ENCODE measurements at regions not wholly inside any gene's neighbourhood (a gene's known extent, or its start where the extent isn't known, plus 50 kb on each side); places are given as distances from the start of the nearest gene placed in this dataset.

DNA sequence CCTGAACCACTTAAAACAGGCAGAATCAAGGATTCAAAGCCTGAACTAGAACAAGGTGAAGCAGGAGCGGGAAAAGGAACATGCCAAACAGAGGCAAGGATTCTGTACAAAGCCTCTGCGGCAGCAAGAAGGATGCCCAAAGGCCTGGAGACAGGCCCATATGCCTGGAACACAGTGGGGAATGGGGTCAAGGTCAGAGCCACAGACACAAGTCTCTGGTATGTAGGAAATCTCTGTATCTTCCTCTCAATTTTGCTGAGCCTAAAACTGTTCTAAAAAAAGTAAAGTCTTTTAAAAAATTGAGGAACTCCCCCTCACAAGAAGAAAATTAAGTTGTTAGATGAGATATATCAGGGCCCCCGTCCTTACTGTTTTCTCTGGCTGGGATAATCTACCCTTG is 175.9 kb upstream of the GHITM start:
- Histone ChIP-seq H2BK5ac (ENCODE audit: low read depth, low read length) (no peak overlapping the region), H2BK15ac (ENCODE audit: low read length) (no peak overlapping the region), H3K14ac (ENCODE audit: insufficient read length) (no peak overlapping the region), H3K18ac (ENCODE audit: extremely low read depth, low read length) (no peak overlapping the region), H3K79me2 (ENCODE audit: control insufficient read depth in 1 of 2, insufficient read depth in 2 of 2, low read length in 2 of 2) (no peaks in the 10 kb centered on the region), H3K56ac (replicated peaks; ENCODE audit: insufficient read length, low read depth, low read length) (no peak overlapping the region), H4K20me1 (replicated peaks in 1 of 2; ENCODE audit: control insufficient read depth in 1 of 2, insufficient read depth in 2 of 2, low read length in 2 of 2) (no peaks in the 10 kb centered on the region), H2BK20ac (ENCODE audit: low read length) (no peak overlapping the region), H3K23me2 (ENCODE audit: low read depth, low read length) (no peaks in the 10 kb centered on the region; the same call in 1 of the 2 replicates), H2AK5ac (ENCODE audit: low read depth, low read length) (no peak overlapping the region), H2AFZ (ENCODE audit: low read length) (no peak overlapping the region), H3K4me3 (ENCODE audit: extremely low read depth in 1 of 4, insufficient read depth in 2 of 4, low read depth in 3 of 4, low read length in 4 of 4) (no peak overlapping the region), H3K4me2 (ENCODE audit: insufficient read depth in 1 of 2, low read depth in 2 of 2, low read length in 2 of 2) (no peak overlapping the region), H3K4ac (replicated peaks; ENCODE audit: insufficient read length, low read depth, low read length) (no peak overlapping the region), H3K23ac (ENCODE audit: insufficient read length) (no peak overlapping the region), H2BK120ac (replicated peaks; ENCODE audit: low read depth, low read length) (no peak overlapping the region), H3K27ac (ENCODE audit: low read depth, low read length) (no peak overlapping the region), H3K9me3 (ENCODE audit: insufficient read depth in 2 of 2, low read depth in 1 of 2, low read length in 1 of 2) (no peaks in the 10 kb centered on the region), H3K27me3 (replicated peaks in 1 of 4; ENCODE audit: control insufficient read depth in 3 of 4, extremely low read depth in 1 of 4, insufficient read depth in 3 of 4, low read length in 3 of 4) (peaks cover 0 to 13% (median 5%) of the 10 kb centered on the region in 4 experiments; a peak in 6 of 7 replicates), H4K5ac (ENCODE audit: insufficient read length, low read depth, low read length) (no peak overlapping the region), H3K4me1 (replicated peaks in 1 of 4; ENCODE audit: control insufficient read depth in 3 of 4, insufficient read depth in 4 of 4, low read length in 3 of 4) (no peaks in the 10 kb centered on the region; a peak in 1 of 7 replicates), H4K8ac (ENCODE audit: extremely low read depth, insufficient read depth, low read length) (no peak overlapping the region), H3K79me1 (ENCODE audit: low read depth, low read length) (no peaks in the 10 kb centered on the region), H3K36me3 (ENCODE audit: control insufficient read depth in 2 of 4, insufficient read depth in 4 of 4, low read length in 3 of 4) (no peaks in the 10 kb centered on the region), H4K91ac (replicated peaks; ENCODE audit: insufficient read length, low read length) (no peak overlapping the region), H2BK12ac (ENCODE audit: low read depth, low read length) (no peak overlapping the region), H3K9ac (replicated peaks in 1 of 4; ENCODE audit: extremely low read depth in 1 of 4, low read depth in 3 of 4, low read length in 3 of 4) (no peak overlapping the region)
- WGBS, 2 experiments (ENCODE audit: extremely low coverage in 1 of 2, insufficient coverage in 1 of 2, insufficient read length in 1 of 2, insufficient replicate concordance in 2 of 2, low coverage in 1 of 2, low lambda C conversion rate in 2 of 2, missing lambda C conversion rate in 1 of 2): 93% methylated on average over 3 of the region's 3 CpGs; no CpG with 5 or more reads in 1 of the 2 experiments
- FAIRE-seq (no peak), DNase-seq (ENCODE audit: low read depth in 1 of 2, low spot score in 2 of 2) (no peak)
- CTCF ChIA-PET (ENCODE audit: partially characterized antibody): interaction anchor here (2.0 to 8.9 kb wide), 5 partner anchors 12 to 90 kb away, joined by 5 to 85 read pairs (median 26); no protein-coding TSS in a partner anchor
- POLR2A ChIA-PET (ENCODE audit: partially characterized antibody): no interaction called here
- TF ChIP-seq, protein P1, sequence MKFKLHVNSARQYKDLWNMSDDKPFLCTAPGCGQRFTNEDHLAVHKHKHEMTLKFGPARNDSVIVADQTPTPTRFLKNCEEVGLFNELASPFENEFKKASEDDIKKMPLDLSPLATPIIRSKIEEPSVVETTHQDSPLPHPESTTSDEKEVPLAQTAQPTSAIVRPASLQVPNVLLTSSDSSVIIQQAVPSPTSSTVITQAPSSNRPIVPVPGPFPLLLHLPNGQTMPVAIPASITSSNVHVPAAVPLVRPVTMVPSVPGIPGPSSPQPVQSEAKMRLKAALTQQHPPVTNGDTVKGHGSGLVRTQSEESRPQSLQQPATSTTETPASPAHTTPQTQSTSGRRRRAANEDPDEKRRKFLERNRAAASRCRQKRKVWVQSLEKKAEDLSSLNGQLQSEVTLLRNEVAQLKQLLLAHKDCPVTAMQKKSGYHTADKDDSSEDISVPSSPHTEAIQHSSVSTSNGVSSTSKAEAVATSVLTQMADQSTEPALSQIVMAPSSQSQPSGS (IDR thresholded peaks at IDR 0.05; ENCODE audit: low read length): no peak
- TF ChIP-seq PHF8 (conservative IDR thresholded peaks at IDR 0.05; ENCODE audit: low read depth, low read length): no peak
- no peak for TF ChIP-seq EP300 (IDR thresholded peaks at IDR 0.05; ENCODE audit: borderline replicate concordance in 1 of 2, low read depth in 2 of 2, low read length in 2 of 2)
- no peak for TF ChIP-seq RXRA (IDR thresholded peaks at IDR 0.05; ENCODE audit: insufficient read depth, low read depth, low read length)
- TF ChIP-seq JUN (IDR thresholded peaks at IDR 0.05; ENCODE audit: low read depth, low read length): no peak
- TF ChIP-seq SIRT6 (IDR thresholded peaks at IDR 0.05; ENCODE audit: low read length): no peak
- no peak for TF ChIP-seq TBP (IDR thresholded peaks at IDR 0.05; ENCODE audit: low read depth, low read length)
- no peak for TF ChIP-seq KDM1A (IDR thresholded peaks at IDR 0.05; ENCODE audit: borderline replicate concordance, low read length)
- no peak for TF ChIP-seq POLR2AphosphoS5 (IDR thresholded peaks at IDR 0.05; ENCODE audit: low read depth, low read length)
- no peak for TF ChIP-seq CHD2 (IDR thresholded peaks at IDR 0.05; ENCODE audit: low read length)
- no peak for TF ChIP-seq CBX8 (IDR thresholded peaks at IDR 0.05; ENCODE audit: borderline replicate concordance, low read depth, low read length)
- TF ChIP-seq ZNF274 (IDR thresholded peaks at IDR 0.05; ENCODE audit: borderline replicate concordance, extremely low read depth, low read length): no peak
- no peak for TF ChIP-seq CEBPB (IDR thresholded peaks at IDR 0.05; ENCODE audit: low read depth, low read length)
- TF ChIP-seq EZH2 (IDR thresholded peaks at IDR 0.05; ENCODE audit: low read depth, low read length, severe bottlenecking): no peak
